ENCODE measurements at regions not wholly inside any gene's neighbourhood (a gene's known extent, or its start where the extent isn't known, plus 50 kb on each side); places are given as distances from the start of the nearest gene placed in this dataset.

GRCh38 chr5:8691221-8691620 is 822.3 kb downstream of the MTRR start:
- TF ChIP-seq, protein P1, sequence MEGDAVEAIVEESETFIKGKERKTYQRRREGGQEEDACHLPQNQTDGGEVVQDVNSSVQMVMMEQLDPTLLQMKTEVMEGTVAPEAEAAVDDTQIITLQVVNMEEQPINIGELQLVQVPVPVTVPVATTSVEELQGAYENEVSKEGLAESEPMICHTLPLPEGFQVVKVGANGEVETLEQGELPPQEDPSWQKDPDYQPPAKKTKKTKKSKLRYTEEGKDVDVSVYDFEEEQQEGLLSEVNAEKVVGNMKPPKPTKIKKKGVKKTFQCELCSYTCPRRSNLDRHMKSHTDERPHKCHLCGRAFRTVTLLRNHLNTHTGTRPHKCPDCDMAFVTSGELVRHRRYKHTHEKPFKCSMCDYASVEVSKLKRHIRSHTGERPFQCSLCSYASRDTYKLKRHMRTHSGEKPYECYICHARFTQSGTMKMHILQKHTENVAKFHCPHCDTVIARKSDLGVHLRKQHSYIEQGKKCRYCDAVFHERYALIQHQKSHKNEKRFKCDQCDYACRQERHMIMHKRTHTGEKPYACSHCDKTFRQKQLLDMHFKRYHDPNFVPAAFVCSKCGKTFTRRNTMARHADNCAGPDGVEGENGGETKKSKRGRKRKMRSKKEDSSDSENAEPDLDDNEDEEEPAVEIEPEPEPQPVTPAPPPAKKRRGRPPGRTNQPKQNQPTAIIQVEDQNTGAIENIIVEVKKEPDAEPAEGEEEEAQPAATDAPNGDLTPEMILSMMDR (IDR thresholded peaks at IDR 0.05): no peak
- TF ChIP-seq POLR2A (IDR thresholded peaks at IDR 0.05): no peak

Data from heart left ventricle (tissue), 13 donors.